ENCODE measurements at regions not wholly inside any gene's neighbourhood (a gene's known extent, or its start where the extent isn't known, plus 50 kb on each side); places are given as distances from the start of the nearest gene placed in this dataset.

DNA sequence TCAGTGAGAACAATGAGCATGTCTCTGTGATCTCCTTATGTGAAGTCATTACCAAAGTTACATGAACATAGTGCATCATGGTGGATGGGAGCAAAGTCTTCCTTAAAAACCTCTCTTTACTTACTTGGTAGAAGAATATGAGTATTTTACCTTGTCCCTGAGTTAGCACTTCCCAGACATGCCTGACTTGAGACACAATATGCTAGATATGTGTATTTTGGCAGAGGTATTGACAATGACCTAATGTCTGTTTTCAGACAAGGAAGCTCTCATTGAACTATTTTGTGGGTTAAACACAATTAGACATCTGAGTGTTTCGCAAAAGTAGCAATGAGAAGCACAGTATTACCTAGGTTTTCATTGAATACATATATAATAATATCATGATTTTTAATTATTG lies 99.1 kb upstream of the MC4R start:
- Histone ChIP-seq H3K27ac (ENCODE audit: low read depth, low read length, poor library complexity, severe bottlenecking) (no peak overlapping the region), H3K9me3 (ENCODE audit: low read length) (no peaks in the 10 kb centered on the region), H3K36me3 (ENCODE audit: insufficient read depth, low read length) (no peaks in the 10 kb centered on the region)

DNA sequence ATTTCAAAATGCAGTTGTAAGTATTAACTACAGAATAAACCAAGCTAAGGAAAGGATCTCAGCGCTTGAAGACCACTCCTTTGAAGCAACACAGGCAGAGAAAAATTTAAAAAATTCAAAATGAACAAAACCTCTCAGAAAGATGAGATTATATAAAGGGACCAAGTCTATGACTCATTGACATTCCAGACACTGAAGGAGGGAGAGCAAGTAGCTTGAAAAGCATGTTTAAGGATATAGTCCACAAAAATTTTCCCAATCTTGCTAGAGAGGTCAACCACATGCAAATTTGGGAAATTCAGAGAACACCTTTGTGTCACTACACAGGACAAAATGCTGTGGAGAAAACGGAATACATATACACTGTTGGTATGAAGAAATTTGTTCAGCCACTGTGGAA lies 112.6 kb upstream of the MC4R start:
- TF ChIP-seq, protein P1, sequence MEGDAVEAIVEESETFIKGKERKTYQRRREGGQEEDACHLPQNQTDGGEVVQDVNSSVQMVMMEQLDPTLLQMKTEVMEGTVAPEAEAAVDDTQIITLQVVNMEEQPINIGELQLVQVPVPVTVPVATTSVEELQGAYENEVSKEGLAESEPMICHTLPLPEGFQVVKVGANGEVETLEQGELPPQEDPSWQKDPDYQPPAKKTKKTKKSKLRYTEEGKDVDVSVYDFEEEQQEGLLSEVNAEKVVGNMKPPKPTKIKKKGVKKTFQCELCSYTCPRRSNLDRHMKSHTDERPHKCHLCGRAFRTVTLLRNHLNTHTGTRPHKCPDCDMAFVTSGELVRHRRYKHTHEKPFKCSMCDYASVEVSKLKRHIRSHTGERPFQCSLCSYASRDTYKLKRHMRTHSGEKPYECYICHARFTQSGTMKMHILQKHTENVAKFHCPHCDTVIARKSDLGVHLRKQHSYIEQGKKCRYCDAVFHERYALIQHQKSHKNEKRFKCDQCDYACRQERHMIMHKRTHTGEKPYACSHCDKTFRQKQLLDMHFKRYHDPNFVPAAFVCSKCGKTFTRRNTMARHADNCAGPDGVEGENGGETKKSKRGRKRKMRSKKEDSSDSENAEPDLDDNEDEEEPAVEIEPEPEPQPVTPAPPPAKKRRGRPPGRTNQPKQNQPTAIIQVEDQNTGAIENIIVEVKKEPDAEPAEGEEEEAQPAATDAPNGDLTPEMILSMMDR (IDR thresholded peaks at IDR 0.05; ENCODE audit: low read length): no peak
- no peak for TF ChIP-seq EZH2 (IDR thresholded peaks at IDR 0.05; ENCODE audit: borderline replicate concordance, low read length)
- H3K9ac ChIP-seq (ENCODE audit: low read length): no peak overlapping the region
- no peak overlapping the region for H3K4me2 ChIP-seq (ENCODE audit: low read length)
- H3K36me3 ChIP-seq (ENCODE audit: insufficient read depth, low read length): no peaks in the 10 kb centered on the region
- H3F3A ChIP-seq (ENCODE audit: insufficient read depth, low read length): no peaks in the 10 kb centered on the region
- H3K27me3 ChIP-seq (ENCODE audit: insufficient read depth, low read length): no peaks in the 10 kb centered on the region
- H3K9me2 ChIP-seq (ENCODE audit: low read depth, low read length): no peaks in the 10 kb centered on the region
- no peak overlapping the region for H2AFZ ChIP-seq (ENCODE audit: low read length)
- no peaks in the 10 kb centered on the region for H3K4me1 ChIP-seq (ENCODE audit: insufficient read depth, low read length, severe bottlenecking)
- H3K9me3 ChIP-seq (ENCODE audit: low read length): no peaks in the 10 kb centered on the region
- H4K20me1 ChIP-seq (ENCODE audit: insufficient read depth, low read length): no peaks in the 10 kb centered on the region
- H3K4me3 ChIP-seq (ENCODE audit: low read depth, low read length, poor library complexity, severe bottlenecking): no peak overlapping the region
- no peaks in the 10 kb centered on the region for H3K79me2 ChIP-seq (ENCODE audit: insufficient read depth, low read length)
- no peak overlapping the region for H3K27ac ChIP-seq (ENCODE audit: low read depth, low read length, poor library complexity, severe bottlenecking)

More for the DNA sequence above, 99.1 kb upstream of the MC4R start:
- Histone ChIP-seq H3K9me2 (ENCODE audit: low read depth, low read length) (no peaks in the 10 kb centered on the region), H3F3A (ENCODE audit: insufficient read depth, low read length) (no peaks in the 10 kb centered on the region), H3K9ac (ENCODE audit: low read length) (no peak overlapping the region), H3K79me2 (ENCODE audit: insufficient read depth, low read length) (no peaks in the 10 kb centered on the region), H2AFZ (ENCODE audit: low read length) (no peak overlapping the region), H3K27me3 (ENCODE audit: insufficient read depth, low read length) (no peaks in the 10 kb centered on the region), H4K20me1 (ENCODE audit: insufficient read depth, low read length) (no peaks in the 10 kb centered on the region), H3K4me2 (ENCODE audit: low read length) (no peak overlapping the region), H3K4me1 (ENCODE audit: insufficient read depth, low read length, severe bottlenecking) (peaks cover 30% of the 10 kb centered on the region), H3K4me3 (ENCODE audit: low read depth, low read length, poor library complexity, severe bottlenecking) (no peak overlapping the region)
- TF ChIP-seq, protein P1 (IDR thresholded peaks at IDR 0.05; ENCODE audit: low read length): no peak

DNA sequence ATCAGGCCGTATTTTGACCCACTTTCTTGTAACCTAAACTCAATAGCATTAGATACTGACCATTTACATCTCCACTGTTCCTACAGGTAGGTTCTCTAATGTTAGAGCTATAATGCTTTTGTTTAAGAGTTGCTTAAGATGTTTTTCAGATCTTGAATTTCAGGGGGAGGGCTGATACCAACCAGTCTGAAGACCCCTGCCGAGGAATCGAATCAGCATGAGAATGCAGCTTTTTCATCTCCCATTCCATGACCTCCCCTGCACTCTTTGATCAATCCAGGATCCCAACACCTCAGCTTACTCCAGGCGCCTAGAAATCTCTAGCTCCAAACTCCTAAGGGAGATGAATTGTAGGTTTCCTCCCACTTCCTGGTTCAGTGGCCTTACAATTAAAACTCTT lies 120.5 kb upstream of the MC4R start:
- Histone ChIP-seq H3K27me3 (ENCODE audit: insufficient read depth, low read length) (no peaks in the 10 kb centered on the region), H4K20me1 (ENCODE audit: insufficient read depth, low read length) (no peaks in the 10 kb centered on the region), H3K36me3 (ENCODE audit: insufficient read depth, low read length) (no peaks in the 10 kb centered on the region), H2AFZ (ENCODE audit: low read length) (no peak overlapping the region), H3K4me2 (ENCODE audit: low read length) (no peak overlapping the region), H3K79me2 (ENCODE audit: insufficient read depth, low read length) (no peaks in the 10 kb centered on the region), H3F3A (ENCODE audit: insufficient read depth, low read length) (no peaks in the 10 kb centered on the region), H3K4me1 (ENCODE audit: insufficient read depth, low read length, severe bottlenecking) (no peaks in the 10 kb centered on the region), H3K9me3 (ENCODE audit: low read length) (no peaks in the 10 kb centered on the region), H3K9ac (ENCODE audit: low read length) (no peak overlapping the region), H3K9me2 (ENCODE audit: low read depth, low read length) (no peaks in the 10 kb centered on the region), H3K27ac (ENCODE audit: low read depth, low read length, poor library complexity, severe bottlenecking) (no peak overlapping the region), H3K4me3 (ENCODE audit: low read depth, low read length, poor library complexity, severe bottlenecking) (no peak overlapping the region)
- no peak for TF ChIP-seq EZH2 (IDR thresholded peaks at IDR 0.05; ENCODE audit: borderline replicate concordance, low read length)
- TF ChIP-seq, protein P1 (IDR thresholded peaks at IDR 0.05; ENCODE audit: low read length): no peak

Measured in OCI-LY1 (cell line).